NCI-H146 (cell line): ENCODE measurements at regions not wholly inside any gene's neighbourhood (a gene's known extent, or its start where the extent isn't known, plus 50 kb on each side); places are given as distances from the start of the nearest gene placed in this dataset.

Experiments used
- DNase-seq: peaks from one replicate; lab custom pipeline; 2025; lab: John Stamatoyannopoulos, UW

DNA sequence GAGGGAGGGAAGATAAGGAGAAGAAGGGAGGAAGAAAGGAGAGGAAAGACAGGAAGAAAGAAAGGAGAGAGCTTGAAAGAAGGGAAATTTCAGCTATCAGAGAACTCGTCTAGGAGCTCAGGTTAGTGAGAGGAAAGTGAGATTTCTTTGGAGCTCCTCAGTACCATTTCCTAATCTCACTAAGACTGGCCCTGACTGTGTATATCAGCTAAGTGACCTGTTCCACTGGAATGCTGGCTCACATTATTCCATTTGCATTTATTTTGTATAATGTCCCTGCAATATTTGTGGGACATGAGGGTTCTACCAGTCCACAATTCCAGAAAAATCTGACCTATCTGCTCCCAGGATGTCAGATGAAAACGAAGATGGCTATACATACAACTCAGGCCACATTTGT lies 114.7 kb upstream of the CELF2 start:
- DNase-seq: no peak

DNA sequence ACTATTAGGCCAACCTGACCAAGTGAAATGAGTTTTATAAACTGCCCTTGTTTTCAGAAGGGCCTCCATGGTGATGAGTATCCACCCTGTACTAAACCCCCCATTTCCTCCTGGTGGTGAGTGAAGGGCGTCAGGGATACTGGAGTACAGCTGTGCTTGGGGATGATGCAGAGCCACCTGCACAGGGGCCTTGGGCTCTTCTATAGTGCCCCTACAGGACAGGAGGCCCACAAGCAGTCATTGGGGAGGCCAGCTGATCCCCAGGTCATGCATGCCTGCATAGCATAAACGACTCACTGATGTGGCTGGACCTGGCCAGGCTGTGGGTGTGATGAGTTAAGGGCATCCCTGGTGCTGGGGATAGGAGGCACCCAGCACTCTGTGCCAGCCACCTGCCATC lies 114.1 kb upstream of the CELF2 start:
- no peak for DNase-seq

DNA sequence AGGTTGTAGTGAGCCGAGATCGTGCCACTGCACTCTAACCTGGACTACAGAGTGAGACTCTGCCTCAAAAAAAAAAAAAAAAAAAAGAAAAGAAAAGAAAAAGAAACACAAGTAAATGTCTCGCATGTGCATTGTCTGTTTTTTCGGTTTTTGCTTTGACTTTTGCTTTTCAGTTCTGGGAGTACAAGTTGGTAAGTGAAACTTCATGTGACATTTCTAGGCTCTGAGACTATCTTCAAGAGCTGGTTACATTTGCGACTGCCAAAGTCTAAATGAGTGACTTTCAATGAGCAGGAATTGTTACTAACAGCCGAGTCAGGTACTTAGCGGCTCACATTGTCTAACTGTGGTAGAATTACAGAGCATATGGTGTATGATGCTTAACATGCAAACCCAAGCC lies 107.0 kb upstream of the CELF2 start:
- no peak for DNase-seq

DNA sequence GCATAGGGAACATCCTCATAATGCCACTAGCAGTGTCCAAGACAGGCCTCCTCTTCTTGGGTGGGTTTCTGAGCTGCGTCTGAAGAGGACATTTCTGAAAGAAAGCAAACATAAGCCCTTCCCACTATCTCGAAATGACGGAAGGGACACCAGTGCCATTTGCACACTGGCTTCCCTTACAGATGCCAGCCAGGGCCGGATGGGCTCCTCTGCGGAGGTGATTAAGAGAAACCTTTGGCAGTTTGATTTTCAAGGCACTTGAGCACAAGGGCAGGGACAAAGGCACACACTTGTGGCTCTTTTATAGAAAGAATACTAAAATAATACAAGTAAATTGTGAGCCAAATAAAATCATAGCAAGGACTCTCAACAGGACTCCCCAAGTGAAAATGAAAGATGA lies 106.6 kb upstream of the CELF2 start:
- no peak for DNase-seq

DNA sequence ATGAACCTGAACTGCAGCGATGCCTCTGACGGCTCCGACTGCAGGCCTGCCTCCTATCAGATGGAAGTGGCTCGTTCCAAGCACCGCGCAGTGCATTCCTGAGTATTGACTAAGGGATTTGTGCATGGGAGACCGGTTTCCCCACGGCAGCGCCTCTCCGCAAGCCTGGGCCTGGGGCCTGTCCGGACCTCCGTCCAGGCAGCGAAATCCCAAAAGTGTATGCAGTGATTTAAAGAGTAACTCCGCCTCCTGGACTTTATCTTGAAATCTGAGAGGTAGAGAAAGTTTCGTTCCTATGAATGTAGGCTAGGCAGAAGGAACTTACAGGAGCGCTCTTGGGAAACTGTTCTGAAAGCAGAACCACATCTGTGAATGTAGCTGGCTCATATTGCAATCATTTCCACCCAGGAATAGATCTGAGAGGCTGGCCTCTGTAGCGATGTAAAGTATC lies 106.2 kb upstream of the CELF2 start:
- no peak for DNase-seq

DNA sequence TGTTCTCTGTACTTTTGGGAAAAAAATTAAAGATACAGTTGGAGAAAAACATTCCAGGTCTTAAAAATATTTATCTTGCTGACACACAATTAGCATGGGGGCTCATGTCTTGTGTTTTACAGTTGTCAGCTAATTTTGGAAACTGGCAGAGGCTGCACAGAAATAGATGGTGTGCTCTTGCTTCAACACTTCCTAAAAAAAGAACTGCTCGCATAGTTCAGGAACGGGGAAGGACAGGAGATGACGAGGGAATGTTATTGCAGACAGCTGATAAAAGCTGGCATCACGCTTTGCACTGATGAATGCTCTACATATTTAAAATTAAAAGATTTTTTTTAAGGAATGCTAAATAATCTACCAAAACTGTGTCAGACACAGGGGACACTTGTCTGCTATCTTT lies 103.5 kb upstream of the CELF2 start:
- DNase-seq: no peak

DNA sequence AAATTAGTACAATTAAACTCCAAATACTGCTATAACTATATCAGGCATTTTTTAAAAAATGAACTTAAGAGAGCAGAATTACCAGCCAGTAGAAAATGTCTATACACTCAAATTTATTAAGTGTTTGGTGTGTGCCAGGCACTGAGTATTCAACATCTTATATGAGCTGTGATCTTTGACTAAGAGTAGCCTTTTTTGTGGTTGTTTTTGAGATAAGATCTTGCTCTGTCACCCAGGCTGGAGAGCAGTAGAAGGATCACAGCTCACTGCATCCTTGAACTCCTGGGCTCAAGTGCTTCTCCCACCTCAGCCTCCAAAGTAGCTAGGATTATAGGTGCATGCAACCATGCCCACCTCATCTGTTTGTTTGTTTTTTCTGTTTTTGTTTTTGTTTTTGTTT lies 102.5 kb upstream of the CELF2 start:
- no peak for DNase-seq

DNA sequence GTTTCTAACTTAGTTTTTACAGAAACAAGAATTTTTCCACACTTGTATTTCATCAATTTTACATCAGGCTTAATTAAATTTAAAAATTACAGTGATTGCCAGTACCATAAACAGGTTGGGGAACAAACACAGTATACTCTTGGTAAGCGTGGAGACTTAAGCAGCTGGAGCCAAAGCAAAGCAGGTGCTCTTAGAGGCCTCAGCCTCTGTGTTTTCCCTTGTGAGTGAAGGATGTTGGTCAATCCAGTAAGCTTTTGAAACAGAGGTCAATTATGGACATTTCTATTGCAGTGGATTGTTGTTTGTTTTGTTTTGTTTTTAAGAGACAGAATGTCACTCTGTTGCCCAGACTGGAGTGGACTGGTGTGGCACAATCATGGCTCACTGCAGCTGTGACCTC lies 100.6 kb upstream of the CELF2 start:
- no peak for DNase-seq

DNA sequence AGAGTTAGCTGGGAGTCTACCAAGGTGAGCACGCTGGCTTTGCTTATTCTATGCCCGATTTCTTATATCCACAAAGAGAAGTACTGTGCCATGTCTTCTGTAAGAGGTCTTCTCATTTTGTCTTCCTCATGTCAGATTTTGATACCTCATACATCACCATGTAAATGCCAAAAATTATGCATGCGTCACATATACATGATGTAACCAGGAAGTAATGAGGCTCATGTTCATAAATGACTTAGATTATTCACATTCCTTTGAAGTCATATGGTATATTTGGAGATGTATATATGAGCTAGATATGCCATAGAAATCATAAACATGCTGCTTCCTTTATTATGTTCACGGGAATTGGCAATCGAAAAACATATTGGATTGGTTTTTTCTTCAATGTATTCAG lies 97.7 kb upstream of the CELF2 start:
- no peak for DNase-seq

DNA sequence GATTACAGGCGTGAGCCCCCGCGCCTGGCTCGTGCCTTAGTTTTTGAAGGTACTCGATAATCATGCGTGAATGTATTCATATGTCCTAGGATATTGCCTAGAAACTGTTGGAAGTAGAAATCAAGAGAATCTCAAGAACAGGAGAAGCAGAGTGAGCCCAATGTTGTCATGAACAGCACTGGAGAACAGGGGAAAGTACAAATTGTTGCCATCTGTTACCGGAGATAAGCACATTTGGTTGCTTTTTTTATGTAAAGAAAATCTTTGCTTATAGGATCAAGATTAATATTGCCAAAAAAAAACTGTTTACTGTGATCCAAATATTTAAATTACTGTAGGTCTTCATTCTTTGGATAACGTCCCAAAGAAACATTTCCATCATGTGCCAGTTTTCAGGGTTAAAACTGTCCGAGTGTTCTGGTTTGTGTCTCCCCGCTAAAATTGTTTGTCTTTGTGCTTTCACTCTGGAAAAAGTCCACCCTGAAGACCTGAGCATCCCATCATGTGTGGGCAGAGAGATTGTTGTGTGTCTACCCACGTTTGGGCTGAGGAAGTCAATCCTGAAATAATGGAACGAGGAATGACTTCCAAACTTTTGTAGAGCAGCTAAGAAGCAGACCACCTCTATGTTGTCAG lies 95.7 kb upstream of the CELF2 start:
- no peak for DNase-seq

DNA sequence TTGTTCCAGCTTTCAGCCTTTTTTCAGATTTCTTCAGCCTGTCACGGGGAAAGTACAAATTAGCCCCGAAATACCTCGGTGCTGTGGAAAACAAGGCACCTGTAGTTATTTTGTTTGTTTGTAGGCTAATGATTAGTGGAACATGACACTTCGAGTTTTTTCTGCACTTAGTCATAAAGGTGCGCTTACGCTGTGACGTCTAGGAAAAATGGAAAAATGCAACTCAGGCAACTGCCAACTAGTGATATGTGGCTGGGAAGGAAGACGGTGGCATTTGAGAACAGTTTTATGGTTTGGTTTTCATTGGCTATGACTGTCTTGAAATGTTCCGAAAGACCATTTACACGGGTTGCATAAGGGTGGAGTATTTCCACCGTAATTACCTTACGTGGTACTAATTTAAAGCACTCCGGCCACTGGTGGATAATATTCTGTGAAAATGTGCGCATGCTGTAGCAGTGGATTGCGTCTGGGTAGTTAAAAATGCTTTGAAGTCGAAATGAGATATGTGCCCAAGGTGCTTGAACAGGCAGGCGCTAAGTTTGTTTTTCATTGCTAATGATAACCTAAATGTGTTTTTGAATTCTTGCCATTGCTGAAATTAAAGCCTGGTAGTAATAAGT lies 94.5 kb upstream of the CELF2 start:
- no peak for DNase-seq

DNA sequence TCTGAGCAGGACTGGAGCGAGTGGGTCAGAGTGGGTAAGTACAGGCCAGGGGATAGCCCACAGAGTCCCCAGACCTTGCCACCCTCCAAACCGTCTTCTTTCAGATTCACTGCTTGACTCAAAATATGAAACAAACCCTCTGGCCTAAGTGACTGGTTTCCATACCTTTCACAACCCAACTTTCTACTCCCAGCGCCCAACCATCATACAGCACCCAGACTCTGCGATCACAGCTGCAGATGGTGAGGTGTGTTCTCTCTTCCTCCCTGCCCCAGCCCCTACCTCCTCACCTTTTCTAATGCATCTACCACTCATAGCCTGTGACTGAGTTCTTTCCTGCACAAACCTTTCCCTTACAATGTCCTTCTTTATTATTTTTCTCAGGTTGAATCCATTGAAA lies 92.0 kb upstream of the CELF2 start:
- no peak for DNase-seq

- DNase-seq: no peak
These were observed 90.1 kb upstream of the CELF2 start for GRCh38 chr10:10927608-10928007.

DNA sequence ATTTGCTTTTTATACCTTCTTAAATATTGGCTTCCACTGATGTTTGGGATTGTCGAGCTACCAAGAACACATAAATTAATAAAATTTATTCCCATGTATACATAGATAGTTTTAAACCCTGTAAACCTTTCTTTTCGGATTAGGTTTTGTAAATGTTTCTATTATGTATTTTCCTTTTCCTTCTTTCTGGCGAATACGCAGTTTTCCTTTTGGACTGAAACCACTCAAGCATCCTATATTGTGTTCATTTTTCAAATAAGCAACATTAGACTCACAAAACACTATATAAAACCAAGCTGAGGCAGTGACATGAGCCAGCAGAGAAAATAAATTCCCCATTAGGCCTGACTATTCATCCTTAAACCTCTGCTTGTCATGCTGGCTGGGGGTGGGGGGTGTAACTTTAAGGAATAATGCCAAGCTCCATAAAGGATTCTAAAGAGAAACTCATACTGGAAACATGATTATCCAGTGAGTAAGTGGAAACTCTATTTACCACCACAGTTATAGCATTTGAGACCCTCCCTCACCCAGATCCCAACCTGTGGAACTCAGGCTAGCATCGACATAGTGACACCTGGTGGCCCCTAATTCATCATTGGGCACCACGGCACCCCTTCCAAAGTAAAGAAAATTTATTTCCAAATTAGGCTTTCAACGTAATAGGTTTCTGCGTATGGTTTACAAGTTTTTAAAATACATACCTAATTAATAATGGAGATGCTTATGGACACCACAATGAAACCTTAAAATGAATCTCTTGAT lies 86.5 kb upstream of the CELF2 start:
- DNase-seq: no peak

DNA sequence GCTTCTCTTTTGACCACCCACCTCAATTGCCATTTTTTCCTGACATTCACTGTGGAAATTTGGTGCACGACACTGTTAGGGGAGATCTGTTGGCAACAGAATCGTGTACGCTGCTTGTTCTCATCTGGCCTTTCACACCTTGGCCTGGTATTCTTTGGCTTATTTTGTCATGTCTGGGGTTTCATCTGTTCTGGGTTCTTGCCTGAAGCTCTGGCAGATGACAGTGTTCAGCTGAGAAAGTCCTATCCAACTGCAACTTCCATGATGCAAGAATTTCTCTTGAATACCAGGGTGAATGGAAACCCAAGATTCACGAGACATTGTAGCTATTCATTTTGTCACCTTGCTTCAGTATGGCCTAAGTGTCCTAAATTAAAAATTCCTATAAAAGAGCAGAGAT lies 82.6 kb upstream of the CELF2 start:
- no peak for DNase-seq

DNA sequence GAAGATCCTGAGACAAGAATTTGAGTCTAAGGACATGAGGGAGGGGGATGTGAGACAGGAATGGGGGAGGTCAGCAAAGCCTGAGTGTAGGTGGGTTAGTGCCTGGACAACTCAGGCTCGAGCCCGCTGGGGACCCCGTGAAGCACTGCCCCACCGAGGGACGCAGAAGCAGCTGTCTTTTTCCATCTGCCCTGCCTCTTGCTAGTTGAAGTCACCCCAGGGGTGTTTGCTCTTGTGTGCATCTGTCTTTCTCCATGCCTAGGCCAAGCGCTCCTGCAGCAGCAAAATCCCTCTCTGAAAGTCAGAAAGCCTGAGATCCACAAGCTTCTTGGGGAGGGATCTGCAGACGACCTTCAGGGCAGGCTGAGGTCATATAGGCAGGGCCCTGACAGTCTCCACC lies 79.0 kb upstream of the CELF2 start:
- no peak for DNase-seq

DNA sequence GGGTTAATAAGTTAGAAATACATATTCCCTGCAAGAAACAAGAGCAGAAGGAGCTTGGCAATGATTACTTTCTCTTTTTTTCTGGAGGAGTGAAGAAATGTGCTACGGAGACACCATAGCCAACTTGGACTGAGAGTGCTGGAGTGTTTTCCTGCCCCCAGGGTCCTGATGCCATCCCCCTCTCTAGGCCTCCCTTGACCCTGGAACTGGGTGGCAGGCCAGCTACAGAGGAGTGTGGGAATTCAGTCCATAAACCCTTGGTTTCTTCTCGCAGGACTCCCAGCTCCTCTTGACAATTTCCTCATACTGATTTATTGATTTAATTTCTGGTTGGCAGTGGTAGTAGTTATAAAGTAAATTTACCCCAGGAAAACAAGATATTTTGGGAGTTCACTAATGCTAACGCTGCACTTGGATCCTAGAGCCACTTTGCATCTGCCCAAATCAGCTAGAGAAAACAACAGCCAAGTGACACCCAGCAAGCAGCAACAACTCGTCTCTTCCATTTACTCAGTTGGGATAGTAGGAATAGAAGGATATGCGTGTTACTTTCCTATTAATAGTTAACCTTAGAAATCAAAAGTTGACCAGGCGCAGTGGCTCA lies 76.4 kb upstream of the CELF2 start:
- DNase-seq: no peak

- DNase-seq: no peak
These were observed 75.2 kb upstream of the CELF2 start for GRCh38 chr10:10942441-10942840.

GRCh38 chr10:10946081-10946480 lies 71.6 kb upstream of the CELF2 start:
- DNase-seq: no peak

DNA sequence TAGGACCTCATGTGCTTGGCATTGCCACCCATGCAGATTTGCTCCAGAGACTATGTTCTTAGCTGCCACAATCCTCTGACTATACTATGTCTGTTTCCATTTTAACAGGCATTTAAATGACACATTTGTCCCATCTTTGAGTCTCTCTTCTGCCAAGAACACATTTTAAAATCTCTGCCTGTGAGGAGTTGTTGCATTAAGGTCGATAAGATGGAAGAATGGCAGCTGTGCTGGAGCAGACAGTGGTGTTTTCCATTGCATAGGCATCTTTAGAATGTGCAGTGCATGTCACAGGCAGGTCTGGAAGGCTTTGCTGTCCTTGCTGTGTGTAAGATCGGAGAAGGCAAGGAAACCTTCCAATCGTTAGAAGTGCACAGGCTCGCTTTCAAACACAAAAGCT lies 70.9 kb upstream of the CELF2 start:
- DNase-seq: no peak

GRCh38 chr10:10951675-10952074 lies 66.0 kb upstream of the CELF2 start:
- DNase-seq: no peak

GRCh38 chr10:10952800-10953199 lies 64.9 kb upstream of the CELF2 start:
- no peak for DNase-seq
